NOMO-1 (cell line): ENCODE measurements at regions not wholly inside any gene's neighbourhood (a gene's known extent, or its start where the extent isn't known, plus 50 kb on each side); places are given as distances from the start of the nearest gene placed in this dataset.

ENCODE experiments used
- DNase-seq, 2 experiments: peaks; one replicate each; lab custom pipeline; 2025; ENCODE audit not compliant: unreplicated experiment in 2 of 2; lab: John Stamatoyannopoulos, UW

DNA sequence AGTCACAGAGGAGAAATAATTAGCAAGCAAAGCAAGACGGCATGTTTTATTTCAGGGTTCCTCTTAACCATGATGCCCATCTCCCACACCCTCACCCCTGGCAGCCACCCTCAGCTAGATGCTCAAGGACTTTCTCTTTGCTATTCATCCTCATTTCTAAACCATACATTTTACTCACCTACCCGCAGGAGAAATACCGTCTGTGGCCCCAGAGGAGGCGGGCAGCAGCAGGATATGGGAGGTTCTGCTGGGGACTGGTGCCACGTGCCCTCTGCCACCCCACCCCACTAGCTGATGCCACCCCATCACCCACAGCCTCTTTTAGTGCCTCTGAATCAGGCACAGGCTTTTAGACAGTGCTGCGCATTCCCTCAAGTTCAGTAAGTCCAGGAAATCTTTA is 168.7 kb upstream of the ITGB1 start:
- no peak for DNase-seq

- DNase-seq = no peak
Observed at GRCh38 chr10:33125522-33126517, 167.8 kb upstream of the ITGB1 start.

- DNase-seq = no peak
Observed at GRCh38 chr10:33125111-33125510, 167.1 kb upstream of the ITGB1 start.

GRCh38 chr10:33123680-33124079 is 165.7 kb upstream of the ITGB1 start:
- no peak for DNase-seq

GRCh38 chr10:33122014-33122809 is 164.2 kb upstream of the ITGB1 start:
- DNase-seq = no peak

DNA sequence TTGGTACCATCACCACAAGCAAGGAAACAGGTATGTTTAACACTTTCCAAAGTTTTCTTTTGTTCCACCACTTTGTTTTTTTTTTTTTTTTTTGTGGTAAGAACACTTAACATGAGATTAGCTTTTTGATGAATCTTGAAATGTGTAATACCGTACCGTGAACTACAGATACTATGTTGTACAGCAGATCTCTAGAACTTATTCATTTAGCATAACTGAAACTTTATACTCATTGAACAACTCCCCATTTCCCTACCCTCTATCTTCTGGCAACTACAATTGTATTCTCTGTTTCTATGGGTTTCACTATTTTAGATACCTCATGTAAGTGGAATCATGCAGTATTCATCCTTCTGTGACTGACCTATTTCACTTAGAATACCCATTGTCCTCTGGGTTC is 162.7 kb upstream of the ITGB1 start:
- DNase-seq = no peak

- no peak for DNase-seq
Observed at GRCh38 chr10:33120275-33120674, 162.2 kb upstream of the ITGB1 start.

DNA sequence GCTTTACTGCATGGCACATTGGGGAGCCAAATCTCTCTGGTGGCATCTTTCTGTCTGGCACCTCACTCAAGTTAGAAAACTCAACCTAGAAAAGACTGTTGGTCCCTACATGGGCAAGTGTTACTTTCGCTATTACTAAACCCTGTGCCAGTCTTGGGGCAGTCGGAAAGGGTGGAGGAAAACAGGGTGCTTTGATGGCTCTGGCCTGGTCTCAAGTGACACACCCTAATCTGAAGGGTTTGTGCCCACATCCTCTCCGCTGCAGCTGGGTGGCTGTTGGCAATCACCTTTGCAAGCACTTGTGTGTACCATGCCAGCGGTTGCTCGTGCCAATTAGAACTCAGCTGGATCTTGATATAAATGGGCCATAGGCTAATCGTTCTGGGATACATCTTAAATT is 159.8 kb upstream of the ITGB1 start:
- no peak for DNase-seq

DNA sequence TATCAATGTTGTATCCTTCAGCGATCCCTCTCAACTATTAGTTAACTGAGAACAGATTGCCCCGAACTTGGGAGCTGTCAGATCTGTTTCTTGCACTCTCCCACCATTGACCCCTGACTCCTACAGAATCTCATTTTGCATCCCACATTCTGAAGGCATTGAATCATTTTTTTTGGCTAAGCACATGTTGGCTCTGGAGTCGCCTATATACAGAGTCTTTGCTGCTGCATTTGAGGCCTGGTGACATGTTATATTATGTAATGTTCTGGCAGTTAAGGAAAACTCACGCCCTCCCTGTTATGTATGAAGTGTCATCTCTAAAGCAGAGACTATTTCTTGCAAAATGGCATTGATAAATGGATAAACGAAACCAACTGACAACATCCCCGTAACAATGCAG is 159.2 kb upstream of the ITGB1 start:
- DNase-seq = no peak

DNA sequence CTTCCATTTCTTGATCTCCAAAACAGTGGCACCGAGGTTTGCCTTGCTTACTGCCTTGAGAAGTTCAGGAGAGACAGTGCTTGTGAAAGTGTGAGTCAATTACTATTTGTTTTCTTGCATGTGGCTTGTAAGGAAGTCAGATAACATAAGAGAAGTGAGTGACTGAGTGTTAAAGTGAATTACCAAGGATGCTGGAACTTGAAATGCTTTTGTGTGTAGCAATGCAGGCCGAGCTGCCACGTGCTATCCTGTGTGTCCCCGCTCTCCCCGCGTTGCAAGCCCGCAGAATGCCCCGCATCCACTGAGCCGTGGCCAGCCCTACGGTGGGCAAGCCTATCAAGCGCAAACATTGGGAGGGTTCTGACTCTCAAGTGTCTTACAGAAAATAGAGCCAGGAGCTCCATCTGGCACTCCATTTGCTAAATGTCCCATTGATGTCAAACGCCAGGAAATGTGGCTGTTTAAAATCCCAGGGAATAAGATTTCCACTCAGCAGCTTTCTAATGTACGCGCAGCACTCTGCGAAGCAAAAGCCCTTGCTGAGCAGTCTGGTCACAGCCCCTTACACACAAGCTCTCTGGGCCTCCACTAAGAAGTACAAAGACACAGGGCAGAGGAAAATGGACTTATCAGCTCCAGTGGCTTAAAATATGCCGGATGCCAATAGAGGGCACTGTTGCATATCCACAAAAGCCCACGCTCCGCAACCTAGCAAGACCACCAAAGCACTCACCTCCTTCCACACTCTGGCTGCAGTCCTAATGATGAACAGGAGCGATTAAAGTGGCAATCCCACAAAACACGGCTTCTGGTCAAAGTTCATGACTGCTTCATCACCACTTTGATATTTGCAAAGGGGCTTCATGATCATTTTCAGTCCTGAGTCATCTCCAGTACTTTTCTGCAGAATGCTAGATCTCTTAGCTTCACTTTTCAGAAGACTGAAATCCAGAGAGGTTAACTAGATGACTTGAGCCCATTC is 158.0 kb upstream of the ITGB1 start:
- DNase-seq = no peak

DNA sequence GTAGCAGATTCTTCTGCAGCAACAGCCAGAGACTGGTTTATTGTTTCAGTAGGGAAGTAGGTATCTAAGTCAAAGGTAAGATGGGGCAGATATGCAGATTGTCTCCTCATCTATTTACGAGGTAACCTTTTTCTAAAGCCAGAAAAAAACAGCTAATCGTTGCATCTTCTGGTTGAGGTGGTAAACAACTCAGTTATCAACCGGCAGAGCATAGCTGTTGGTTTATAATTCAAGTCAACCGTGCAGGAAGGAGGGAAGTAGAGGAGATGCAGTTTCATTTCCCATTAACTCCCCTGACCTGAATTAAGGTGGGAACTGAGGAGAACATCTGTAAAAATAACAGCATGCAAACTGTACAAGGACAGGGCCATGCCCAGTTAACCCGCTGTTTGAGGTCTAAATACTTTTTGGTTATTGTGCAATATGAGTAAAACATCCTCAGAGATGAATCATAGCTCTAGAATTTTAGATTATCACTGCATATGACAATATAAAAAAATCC is 156.5 kb upstream of the ITGB1 start:
- peak in 1 of 2 experiments; percentile 17 for DNase-seq

DNA sequence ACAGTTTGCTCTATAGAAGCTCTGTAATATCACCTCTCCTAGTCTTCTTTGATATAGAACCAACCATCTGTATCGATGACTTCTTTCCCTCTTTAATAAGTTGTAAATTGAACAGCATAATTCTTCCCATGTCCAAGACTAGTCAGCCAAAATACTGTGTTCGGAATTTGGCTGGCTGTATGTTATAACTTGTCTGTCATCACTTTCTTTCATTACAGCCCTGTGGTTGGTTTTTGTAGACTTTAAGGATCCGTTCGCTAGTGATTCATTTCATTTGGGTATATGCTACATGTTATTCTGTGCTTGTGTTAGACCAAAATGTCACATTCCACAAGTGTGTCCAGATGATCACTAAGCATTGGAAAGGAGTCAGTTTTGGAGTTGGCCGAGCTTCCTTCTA is 155.4 kb upstream of the ITGB1 start:
- no peak for DNase-seq

GRCh38 chr10:33112831-33113455 is 154.9 kb upstream of the ITGB1 start:
- no peak for DNase-seq

DNA sequence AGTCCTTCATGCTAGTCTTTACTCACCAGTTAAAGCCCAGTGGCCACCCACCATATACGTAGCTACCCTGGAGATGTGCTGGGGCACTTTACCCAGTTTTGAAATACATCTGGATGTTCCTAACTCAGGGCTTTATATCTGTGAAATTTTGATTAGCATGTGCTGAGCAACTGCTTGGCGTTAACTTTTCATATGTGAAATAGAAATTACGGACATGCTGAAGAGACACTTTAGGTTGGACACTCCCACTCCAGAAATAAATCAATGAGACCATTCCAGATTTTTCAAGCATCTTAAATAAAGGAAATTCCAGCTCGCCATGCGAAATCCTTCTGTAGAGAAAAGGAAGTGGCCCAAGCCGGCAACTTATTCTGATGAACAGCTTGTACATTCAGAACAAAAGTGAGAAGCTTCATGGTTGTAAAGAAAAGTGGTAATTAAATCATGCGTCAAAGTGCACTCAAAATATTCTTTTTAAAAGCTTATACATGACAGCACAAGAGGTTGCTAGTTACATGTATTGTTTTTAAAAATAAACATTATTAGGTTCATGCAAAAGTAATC is 153.5 kb upstream of the ITGB1 start:
- no peak for DNase-seq

DNA sequence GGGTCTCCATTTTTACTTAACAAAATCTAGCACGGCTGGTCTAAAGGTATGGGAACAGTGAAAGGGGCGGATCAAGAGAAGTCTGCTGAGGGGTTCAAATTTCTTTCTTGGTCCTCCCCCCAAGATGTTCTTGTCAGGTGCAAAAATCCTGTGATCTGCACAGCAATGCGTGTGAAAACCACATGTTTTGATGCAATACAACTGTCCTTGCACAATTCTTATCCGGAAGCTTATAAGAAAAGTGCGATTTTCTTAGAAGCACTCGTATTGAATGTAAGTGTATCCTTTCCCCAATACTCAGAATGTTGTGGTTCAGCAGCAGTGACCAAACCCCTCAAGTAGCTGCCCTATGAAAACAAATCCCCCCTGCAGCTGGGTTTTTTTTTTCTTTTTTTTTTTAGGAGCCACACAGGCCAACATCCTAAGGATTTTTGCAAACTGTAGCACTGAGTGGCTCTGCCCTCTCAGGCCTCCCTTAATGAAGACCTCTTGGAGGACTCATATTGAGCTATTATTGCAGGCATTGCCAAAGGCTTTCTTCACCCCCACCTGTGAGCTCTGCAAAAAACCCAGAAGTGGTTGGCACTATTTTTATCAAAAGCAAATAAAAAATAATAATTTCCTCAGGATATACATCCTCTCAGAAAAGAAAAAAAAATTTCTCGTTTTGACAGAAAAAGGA is 151.9 kb upstream of the ITGB1 start:
- peak in 1 of 2 experiments; percentile 17 for DNase-seq

- DNase-seq = no peak
Observed at GRCh38 chr10:33109384-33109783, 151.4 kb upstream of the ITGB1 start.

- DNase-seq = no peak
Observed at GRCh38 chr10:33107953-33108352, 149.9 kb upstream of the ITGB1 start.

DNA sequence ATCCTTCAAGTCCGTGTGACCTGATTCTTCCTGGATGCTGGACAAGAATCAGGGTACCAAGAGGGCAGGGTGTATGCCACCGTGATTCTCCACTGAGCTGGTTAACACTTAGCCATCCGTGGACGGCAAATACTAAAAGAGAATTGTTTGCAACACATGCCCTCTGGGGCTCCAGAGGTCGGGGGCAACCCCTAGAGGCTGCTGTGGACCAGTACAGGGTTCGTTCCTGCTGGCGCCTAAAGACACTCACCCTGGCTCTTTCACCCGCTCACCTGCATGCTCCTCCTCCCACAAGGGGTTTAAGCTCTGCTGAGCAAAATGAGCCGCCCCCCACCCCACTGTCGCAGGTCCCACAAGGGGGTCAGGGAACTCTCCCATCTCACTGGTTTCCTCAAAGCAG is 148.7 kb upstream of the ITGB1 start:
- DNase-seq = no peak

- DNase-seq = no peak
Observed at GRCh38 chr10:33103863-33104379, 145.9 kb upstream of the ITGB1 start.
